ENCODE measurements at regions not wholly inside any gene's neighbourhood (a gene's known extent, or its start where the extent isn't known, plus 50 kb on each side); places are given as distances from the start of the nearest gene placed in this dataset.

GRCh38 chr18:30491815-30492551 is 550.6 kb downstream of the DSC3 start:
- no peak overlapping the region for H3K27ac Mint-ChIP-seq
- peak; percentile 46 to 52 for ATAC-seq
- no peaks in the 10 kb centered on the region for H3K36me3 Mint-ChIP-seq
- peaks cover 11 to 23% of the 10 kb centered on the region in 2 donors for H3K9me3 Mint-ChIP-seq
- no peak for DNase-seq (ENCODE audit: low spot score in 2 of 2)

GRCh38 chr18:30489890-30490643 is 552.5 kb downstream of the DSC3 start:
- DNase-seq (ENCODE audit: low spot score in 2 of 2), result no peak
- Mint-ChIP-seq H3K9me3 (peaks cover 11 to 21% of the 10 kb centered on the region in 2 donors), H3K27ac (no peak overlapping the region), H3K36me3 (no peaks in the 10 kb centered on the region)
- peak; percentile 40 to 59 for ATAC-seq

- Mint-ChIP-seq H3K36me3 (no peaks in the 10 kb centered on the region), H3K27ac (no peak overlapping the region), H3K9me3 (peaks cover 6 to 23% of the 10 kb centered on the region in 2 donors)
- DNase-seq (ENCODE audit: low spot score in 2 of 2), result no peak
- ATAC-seq, result no peak
Observed at GRCh38 chr18:30487962-30488361, 554.6 kb downstream of the DSC3 start.

- Mint-ChIP-seq H3K27ac (no peak overlapping the region), H3K36me3 (no peaks in the 10 kb centered on the region), H3K9me3 (peaks cover 6 to 14% of the 10 kb centered on the region in 2 donors)
- DNase-seq (ENCODE audit: low spot score in 2 of 2) (no peak), ATAC-seq (no peak)
Observed at GRCh38 chr18:30486856-30487255, 555.7 kb downstream of the DSC3 start.

GRCh38 chr18:30485078-30485477 is 557.5 kb downstream of the DSC3 start:
- Mint-ChIP-seq H3K27ac (no peak overlapping the region), H3K9me3 (peaks cover 9 to 15% of the 10 kb centered on the region in 2 donors), H3K36me3 (no peaks in the 10 kb centered on the region)
- ATAC-seq, result no peak
- DNase-seq (ENCODE audit: low spot score in 2 of 2), result no peak

GRCh38 chr18:30481871-30482270 is 560.7 kb downstream of the DSC3 start:
- peaks cover 5 to 8% of the 10 kb centered on the region in 2 donors for H3K9me3 Mint-ChIP-seq
- ATAC-seq (no peak), DNase-seq (ENCODE audit: low spot score in 2 of 2) (no peak)
- no peak overlapping the region for H3K27ac Mint-ChIP-seq
- no peaks in the 10 kb centered on the region for H3K36me3 Mint-ChIP-seq

GRCh38 chr18:30469091-30469490 is 573.5 kb downstream of the DSC3 start:
- no peaks in the 10 kb centered on the region for H3K36me3 Mint-ChIP-seq
- H3K9me3 Mint-ChIP-seq, result peaks cover 14 to 17% of the 10 kb centered on the region in 2 donors
- DNase-seq (ENCODE audit: low spot score in 2 of 2) (no peak), ATAC-seq (no peak)
- no peak overlapping the region for H3K27ac Mint-ChIP-seq

GRCh38 chr18:30465096-30465495 is 577.4 kb downstream of the DSC3 start:
- Mint-ChIP-seq H3K9me3 (peaks cover 13 to 14% of the 10 kb centered on the region in 2 donors), H3K36me3 (no peaks in the 10 kb centered on the region)
- no peak for DNase-seq (ENCODE audit: low spot score in 2 of 2)

GRCh38 chr18:30457156-30457555 is 585.4 kb downstream of the DSC3 start:
- Mint-ChIP-seq H3K9me3 (peaks cover 11 to 22% of the 10 kb centered on the region in 2 donors), H3K27ac (no peak overlapping the region), H3K36me3 (no peaks in the 10 kb centered on the region)
- DNase-seq (ENCODE audit: low spot score in 2 of 2), result no peak
- no peak for ATAC-seq

More at GRCh38 chr18:30465096-30465495, 577.4 kb downstream of the DSC3 start:
- H3K27ac Mint-ChIP-seq, result no peak overlapping the region
- no peak for ATAC-seq

- ATAC-seq (no peak), DNase-seq (ENCODE audit: low spot score in 2 of 2) (no peak)
- no peaks in the 10 kb centered on the region for H3K36me3 Mint-ChIP-seq
- peaks cover 14 to 22% of the 10 kb centered on the region in 2 donors for H3K9me3 Mint-ChIP-seq
- H3K27ac Mint-ChIP-seq, result no peak overlapping the region
Observed at GRCh38 chr18:30455741-30456140, 586.8 kb downstream of the DSC3 start.

GRCh38 chr18:30454920-30455319 is 587.6 kb downstream of the DSC3 start:
- Mint-ChIP-seq H3K36me3 (no peaks in the 10 kb centered on the region), H3K9me3 (peaks cover 12 to 20% of the 10 kb centered on the region in 2 donors), H3K27ac (no peak overlapping the region)
- no peak for ATAC-seq
- no peak for DNase-seq (ENCODE audit: low spot score in 2 of 2)

GRCh38 chr18:30451981-30452380 is 590.6 kb downstream of the DSC3 start:
- H3K27ac Mint-ChIP-seq, result no peak overlapping the region
- H3K9me3 Mint-ChIP-seq, result peaks cover 13 to 21% of the 10 kb centered on the region in 2 donors
- DNase-seq (ENCODE audit: low spot score in 2 of 2), result no peak
- H3K36me3 Mint-ChIP-seq, result no peaks in the 10 kb centered on the region
- no peak for ATAC-seq

GRCh38 chr18:30450927-30451326 is 591.6 kb downstream of the DSC3 start:
- Mint-ChIP-seq H3K9me3 (peaks cover 13 to 18% of the 10 kb centered on the region in 2 donors), H3K36me3 (no peaks in the 10 kb centered on the region), H3K27ac (no peak overlapping the region)
- ATAC-seq (no peak), DNase-seq (ENCODE audit: low spot score in 2 of 2) (no peak)

GRCh38 chr18:30446605-30447004 is 595.9 kb downstream of the DSC3 start:
- DNase-seq (ENCODE audit: low spot score in 2 of 2), result no peak
- Mint-ChIP-seq H3K27ac (no peak overlapping the region), H3K9me3 (peaks cover 11 to 15% of the 10 kb centered on the region in 2 donors), H3K36me3 (peaks cover 0 to 7% of the 10 kb centered on the region in 2 donors)
- ATAC-seq, result no peak

GRCh38 chr18:30444544-30444943 is 598.0 kb downstream of the DSC3 start:
- DNase-seq (ENCODE audit: low spot score in 2 of 2), result no peak
- no peak for ATAC-seq
- no peak overlapping the region for H3K27ac Mint-ChIP-seq
- H3K36me3 Mint-ChIP-seq, result peaks cover 0 to 7% of the 10 kb centered on the region in 2 donors
- peaks cover 16 to 23% of the 10 kb centered on the region in 2 donors for H3K9me3 Mint-ChIP-seq

GRCh38 chr18:30440351-30440750 is 602.2 kb downstream of the DSC3 start:
- Mint-ChIP-seq H3K36me3 (peaks cover 0 to 7% of the 10 kb centered on the region in 2 donors), H3K9me3 (peaks cover 21 to 28% of the 10 kb centered on the region in 2 donors), H3K27ac (no peak overlapping the region)
- ATAC-seq (no peak), DNase-seq (ENCODE audit: low spot score in 2 of 2) (no peak)

- Mint-ChIP-seq H3K36me3 (peaks cover 0 to 7% of the 10 kb centered on the region in 2 donors), H3K9me3 (peaks cover 21 to 23% of the 10 kb centered on the region in 2 donors), H3K27ac (no peak overlapping the region)
- DNase-seq (ENCODE audit: low spot score in 2 of 2) (no peak), ATAC-seq (no peak)
Observed at GRCh38 chr18:30439174-30439573, 603.4 kb downstream of the DSC3 start.
